Neural cell (in vitro differentiated cells): ENCODE measurements at regions not wholly inside any gene's neighbourhood (a gene's known extent, or its start where the extent isn't known, plus 50 kb on each side); places are given as distances from the start of the nearest gene placed in this dataset.

Experiments
- CTCF ChIP-seq: fragments of 450-650 bp; IDR thresholded peaks from 2 replicates; pipeline ENCODE4 v1.5.1; 2014; ENCODE audit warnings: antibody characterized with exemption, mild to moderate bottlenecking, moderate library complexity; ENCODE audit not compliant: poor library complexity, severe bottlenecking
- EP300 ChIP-seq: fragments of 450-650 bp; conservative IDR thresholded peaks from 2 replicates; pipeline ENCODE4 v1.6.1; 2014; ENCODE audit warnings: antibody characterized with exemption, mild to moderate bottlenecking, moderate library complexity; ENCODE audit not compliant: poor library complexity, severe bottlenecking
- EZH2 ChIP-seq: fragments of 200-600, 300-800 bp; shearing (Covaris generic), sonication (generic); IDR thresholded peaks from 2 replicates; pipeline ENCODE4 v1.6.1; 2014; ENCODE audit warnings: antibody characterized with exemption, low read length, borderline replicate concordance, mild to moderate bottlenecking; ENCODE audit not compliant: insufficient read depth, poor library complexity, severe bottlenecking
- POLR2AphosphoS5 ChIP-seq: IDR thresholded peaks from 2 replicates; pipeline ENCODE4 v1.6.1; 2012
- RAD21 ChIP-seq: fragments of 450-650 bp; conservative IDR thresholded peaks from 2 replicates; pipeline ENCODE4 v1.6.1; 2014; ENCODE audit warnings: antibody characterized with exemption, mild to moderate bottlenecking, moderate library complexity
- REST ChIP-seq: IDR thresholded peaks from 2 replicates; pipeline ENCODE4 v1.6.1; 2012; ENCODE audit warnings: borderline replicate concordance
- SMC3 ChIP-seq: fragments of 450-650 bp; conservative IDR thresholded peaks from 2 replicates; pipeline ENCODE4 v1.6.1; 2014; ENCODE audit warnings: antibody characterized with exemption, mild to moderate bottlenecking, moderate library complexity; ENCODE audit not compliant: poor library complexity
- TAF1 ChIP-seq: IDR thresholded peaks from 2 replicates; pipeline ENCODE4 v1.6.1; 2012; ENCODE audit warnings: low read depth

GRCh38 chr9:78406933-78407332, 110.0 kb downstream of the PSAT1 start:
- TF ChIP-seq EP300 (no peak), TAF1 (no peak), CTCF (no peak), RAD21 (no peak), SMC3 (no peak), POLR2AphosphoS5 (no peak), REST (no peak), EZH2 (no peak)
